Epithelial cell of esophagus (primary cell): ENCODE measurements at regions not wholly inside any gene's neighbourhood (a gene's known extent, or its start where the extent isn't known, plus 50 kb on each side); places are given as distances from the start of the nearest gene placed in this dataset.

Source experiments
- DNase-seq: peaks from one replicate; pipeline ENCODE4 v3.0.0; 2010; ENCODE audit warnings: low read depth
- H3K4me3 ChIP-seq: 2 replicates; pipeline ENCODE4 v1.5.1; 2011; ENCODE audit warnings: mild to moderate bottlenecking, low read length, control low read depth
- CTCF ChIP-seq: IDR thresholded peaks from 2 replicates; pipeline ENCODE4 v1.5.1; 2011; ENCODE audit warnings: low read depth, mild to moderate bottlenecking, low read length, control low read depth, inconsistent platforms; ENCODE audit not compliant: insufficient read depth; ENCODE audit errors: missing control alignments

GRCh38 chr12:63064080-63064479 lies 86.9 kb downstream of the AVPR1A start:
- H3K4me3 ChIP-seq = no peak overlapping the region
- DNase-seq = peak; percentile 36
- TF ChIP-seq CTCF = no peak

- no peak for DNase-seq
- H3K4me3 ChIP-seq = no peak overlapping the region
- no peak for TF ChIP-seq CTCF
Observed at GRCh38 chr12:63056649-63057048, 94.4 kb downstream of the AVPR1A start.

- no peak for DNase-seq
- H3K4me3 ChIP-seq = no peak overlapping the region
- no peak for TF ChIP-seq CTCF
Observed at GRCh38 chr12:63052696-63053095, 98.3 kb downstream of the AVPR1A start.

- no peak overlapping the region for H3K4me3 ChIP-seq
- no peak for DNase-seq
- no peak for TF ChIP-seq CTCF
Observed at GRCh38 chr12:63047146-63047545, 103.9 kb downstream of the AVPR1A start.

- H3K4me3 ChIP-seq = no peak overlapping the region
- no peak for TF ChIP-seq CTCF
- peak; percentile 42 for DNase-seq
Observed at GRCh38 chr12:63045020-63045860, 105.8 kb downstream of the AVPR1A start.

GRCh38 chr12:63042646-63043045 lies 107.7 kb upstream of the PPM1H start:
- TF ChIP-seq CTCF = no peak
- DNase-seq = peak; percentile 20

GRCh38 chr12:63041601-63042000 lies 106.7 kb upstream of the PPM1H start:
- TF ChIP-seq CTCF = no peak
- H3K4me3 ChIP-seq = no peak overlapping the region
- DNase-seq = no peak

More at GRCh38 chr12:63042646-63043045, 107.7 kb upstream of the PPM1H start:
- no peak overlapping the region for H3K4me3 ChIP-seq
